ENCODE measurements at regions not wholly inside any gene's neighbourhood (a gene's known extent, or its start where the extent isn't known, plus 50 kb on each side); places are given as distances from the start of the nearest gene placed in this dataset.

GRCh38 chr3:197350446-197350845, 52.0 kb upstream of the DLG1 start:
- H3K27me3 Mint-ChIP-seq, result peaks cover 23% of the 10 kb centered on the region

GRCh38 chr3:197349368-197349767, 51.0 kb upstream of the DLG1 start:
- no peak for TF ChIP-seq CTCF (IDR thresholded peaks at IDR 0.05)
- Mint-ChIP-seq H3K4me3 (no peak overlapping the region), H3K27me3 (peaks cover 19% of the 10 kb centered on the region), H3K4me1 (no peaks in the 10 kb centered on the region), H3K36me3 (ENCODE audit: low read depth) (no peaks in the 10 kb centered on the region), H3K9me3 (no peaks in the 10 kb centered on the region), H3K27ac (no peak overlapping the region)
- CTCF ChIA-PET, result no interaction called here
- POLR2A ChIA-PET, result no interaction called here
- intact Hi-C loops (cut with micrococcal nuclease), result no loop called here
- ATAC-seq (ENCODE audit: low read depth) (no peak), DNase-seq (no peak)

More at GRCh38 chr3:197350446-197350845, 52.0 kb upstream of the DLG1 start:
- no peaks in the 10 kb centered on the region for H3K4me1 Mint-ChIP-seq
- POLR2A ChIA-PET, result no interaction called here
- H3K36me3 Mint-ChIP-seq (ENCODE audit: low read depth), result no peaks in the 10 kb centered on the region
- intact Hi-C loops (cut with micrococcal nuclease), result no loop called here
- H3K9me3 Mint-ChIP-seq, result no peaks in the 10 kb centered on the region
- ATAC-seq (ENCODE audit: low read depth), result no peak
- no peak overlapping the region for H3K27ac Mint-ChIP-seq
- CTCF ChIA-PET, result no interaction called here
- no peak for TF ChIP-seq CTCF (IDR thresholded peaks at IDR 0.05)
- no peak overlapping the region for H3K4me3 Mint-ChIP-seq
- no peak for DNase-seq

All from activated B cell treated with CpG ODN at 0.5 μM for 24 hours (primary cell).